WTC11 (cell line): ENCODE measurements at regions not wholly inside any gene's neighbourhood (a gene's known extent, or its start where the extent isn't known, plus 50 kb on each side); places are given as distances from the start of the nearest gene placed in this dataset.

Source experiments
- CTCF ChIP-seq: fragments of 200-600 bp; IDR thresholded peaks from 2 replicates; pipeline ENCODE4 v1.8.0; 2022; ENCODE audit warnings: antibody characterized with exemption
- JUN ChIP-seq: sonication (generic); formaldehyde crosslinking; IDR thresholded peaks from 2 replicates; pipeline ENCODE4 v1.8.0; 2023; ENCODE audit warnings: mild to moderate bottlenecking, missing genetic modification reagents
- NFE2L1 ChIP-seq: sonication (generic); formaldehyde crosslinking; IDR thresholded peaks from 2 replicates; pipeline ENCODE4 v1.8.1; 2023; ENCODE audit warnings: missing genetic modification reagents
- SP1 ChIP-seq: sonication (generic); formaldehyde crosslinking; conservative IDR thresholded peaks from 2 replicates; pipeline ENCODE4 v1.8.1; 2022; ENCODE audit warnings: missing genetic modification reagents
- TCF7 ChIP-seq: sonication (generic); formaldehyde crosslinking; IDR thresholded peaks from 2 replicates; pipeline ENCODE4 v1.8.0; 2022; ENCODE audit warnings: mild to moderate bottlenecking, low read depth, missing genetic modification reagents, moderate library complexity

- TF ChIP-seq TCF7 (no peak), CTCF (no peak), SP1 (CRISPR knock-in tag) (no peak), NFE2L1 (CRISPR knock-in tag) (no peak), JUN (CRISPR knock-in tag) (no peak)
Observed at GRCh38 chr14:86050757-86051156, 520.8 kb downstream of the FLRT2 start.
